ENCODE measurements at regions not wholly inside any gene's neighbourhood (a gene's known extent, or its start where the extent isn't known, plus 50 kb on each side); places are given as distances from the start of the nearest gene placed in this dataset.

- no peaks in the 10 kb centered on the region for H3K79me1 ChIP-seq (ENCODE audit: low read length)
- no peak overlapping the region for H3K23ac ChIP-seq (ENCODE audit: low read length)
- H2BK120ac ChIP-seq (ENCODE audit: low read depth, low read length): no peak overlapping the region
- no peak overlapping the region for H3K4me2 ChIP-seq (ENCODE audit: low read length)
- H3K9ac ChIP-seq (ENCODE audit: low read length): no peak overlapping the region
- no peak overlapping the region for H3K18ac ChIP-seq (ENCODE audit: low read length)
- H2BK5ac ChIP-seq (ENCODE audit: low read length): no peak overlapping the region
- no peak for DNase-seq
- H3K36me3 ChIP-seq (ENCODE audit: control insufficient read depth, insufficient read depth, low read length): no peaks in the 10 kb centered on the region
- no peak overlapping the region for H3K27ac ChIP-seq (ENCODE audit: low read depth, low read length)
- H2BK15ac ChIP-seq (replicated peaks; ENCODE audit: low read depth): no peak overlapping the region
- no peak overlapping the region for H3K56ac ChIP-seq (ENCODE audit: low read length)
- no peaks in the 10 kb centered on the region for H3K27me3 ChIP-seq (ENCODE audit: insufficient read depth, low read length, poor library complexity)
- H3K79me2 ChIP-seq (ENCODE audit: control insufficient read depth, insufficient read depth, low read length): no peaks in the 10 kb centered on the region
- WGBS (ENCODE audit: extremely low coverage, insufficient coverage, low lambda C conversion rate): no CpG with 5 or more reads among the region's 5 CpGs
- no peak overlapping the region for H3K4ac ChIP-seq (ENCODE audit: low read depth, low read length)
- no peak overlapping the region for H2AK5ac ChIP-seq (ENCODE audit: low read length)
- no peak overlapping the region for H4K8ac ChIP-seq (ENCODE audit: low read depth, low read length)
- no peak overlapping the region for H3K4me3 ChIP-seq (ENCODE audit: low read length)
- no peaks in the 10 kb centered on the region for H3K4me1 ChIP-seq (ENCODE audit: control insufficient read depth, low read depth, low read length)
- H4K5ac ChIP-seq (ENCODE audit: low read length): no peak overlapping the region
Measured at GRCh38 chr1:59107916-59108315, 189.0 kb upstream of the FGGY start.

- Histone ChIP-seq H4K5ac (ENCODE audit: low read length) (no peak overlapping the region), H3K27me3 (ENCODE audit: insufficient read depth, low read length, poor library complexity) (no peaks in the 10 kb centered on the region), H2BK15ac (replicated peaks; ENCODE audit: low read depth) (no peak overlapping the region), H3K79me2 (ENCODE audit: control insufficient read depth, insufficient read depth, low read length) (no peaks in the 10 kb centered on the region), H3K56ac (ENCODE audit: low read length) (no peak overlapping the region), H3K23ac (ENCODE audit: low read length) (no peak overlapping the region), H3K4me3 (ENCODE audit: low read length) (no peak overlapping the region), H2BK120ac (ENCODE audit: low read depth, low read length) (no peak overlapping the region), H3K27ac (ENCODE audit: low read depth, low read length) (no peak overlapping the region), H3K36me3 (ENCODE audit: control insufficient read depth, insufficient read depth, low read length) (no peaks in the 10 kb centered on the region), H2BK5ac (ENCODE audit: low read length) (no peak overlapping the region), H2AK5ac (ENCODE audit: low read length) (no peak overlapping the region), H3K4me2 (ENCODE audit: low read length) (no peak overlapping the region), H3K4me1 (ENCODE audit: control insufficient read depth, low read depth, low read length) (no peaks in the 10 kb centered on the region), H3K9ac (ENCODE audit: low read length) (no peak overlapping the region), H3K79me1 (ENCODE audit: low read length) (no peaks in the 10 kb centered on the region), H3K4ac (ENCODE audit: low read depth, low read length) (no peak overlapping the region), H4K8ac (ENCODE audit: low read depth, low read length) (no peak overlapping the region), H3K18ac (ENCODE audit: low read length) (no peak overlapping the region)
- no peak for DNase-seq
Measured at GRCh38 chr1:59108481-59109317, 188.2 kb upstream of the FGGY start.

- H4K5ac ChIP-seq (ENCODE audit: low read length): no peak overlapping the region
Measured at GRCh38 chr1:59110271-59110670, 186.6 kb upstream of the FGGY start.

GRCh38 chr1:59113876-59114457 is 182.9 kb upstream of the FGGY start:
- Histone ChIP-seq H3K4me2 (ENCODE audit: low read length) (no peak overlapping the region), H3K79me2 (ENCODE audit: control insufficient read depth, insufficient read depth, low read length) (no peaks in the 10 kb centered on the region), H3K27ac (ENCODE audit: low read depth, low read length) (no peak overlapping the region), H4K8ac (ENCODE audit: low read depth, low read length) (no peak overlapping the region), H2BK15ac (replicated peaks; ENCODE audit: low read depth) (no peak overlapping the region), H3K4me1 (ENCODE audit: control insufficient read depth, low read depth, low read length) (no peaks in the 10 kb centered on the region), H3K79me1 (ENCODE audit: low read length) (no peaks in the 10 kb centered on the region), H3K56ac (ENCODE audit: low read length) (no peak overlapping the region), H4K5ac (ENCODE audit: low read length) (no peak overlapping the region), H3K23ac (ENCODE audit: low read length) (no peak overlapping the region), H2BK120ac (ENCODE audit: low read depth, low read length) (no peak overlapping the region), H3K9ac (ENCODE audit: low read length) (no peak overlapping the region), H3K18ac (ENCODE audit: low read length) (no peak overlapping the region), H3K4ac (ENCODE audit: low read depth, low read length) (no peak overlapping the region), H3K4me3 (ENCODE audit: low read length) (no peak overlapping the region), H3K36me3 (ENCODE audit: control insufficient read depth, insufficient read depth, low read length) (no peaks in the 10 kb centered on the region), H2AK5ac (ENCODE audit: low read length) (no peak overlapping the region), H2BK5ac (ENCODE audit: low read length) (no peak overlapping the region), H3K27me3 (ENCODE audit: insufficient read depth, low read length, poor library complexity) (no peaks in the 10 kb centered on the region)
- no CpG with 5 or more reads among the region's 1 CpG for WGBS (ENCODE audit: extremely low coverage, insufficient coverage, low lambda C conversion rate)
- no peak for DNase-seq

More at GRCh38 chr1:59110271-59110670, 186.6 kb upstream of the FGGY start:
- no peak overlapping the region for H2BK5ac ChIP-seq (ENCODE audit: low read length)
- no peak overlapping the region for H3K23ac ChIP-seq (ENCODE audit: low read length)
- no peak overlapping the region for H3K9ac ChIP-seq (ENCODE audit: low read length)
- H2BK15ac ChIP-seq (replicated peaks; ENCODE audit: low read depth): no peak overlapping the region
- no peak overlapping the region for H3K4ac ChIP-seq (ENCODE audit: low read depth, low read length)
- H3K18ac ChIP-seq (ENCODE audit: low read length): no peak overlapping the region
- H3K79me2 ChIP-seq (ENCODE audit: control insufficient read depth, insufficient read depth, low read length): no peaks in the 10 kb centered on the region
- no peaks in the 10 kb centered on the region for H3K79me1 ChIP-seq (ENCODE audit: low read length)
- DNase-seq: no peak
- H3K27ac ChIP-seq (ENCODE audit: low read depth, low read length): no peak overlapping the region
- no CpG with 5 or more reads among the region's 1 CpG for WGBS (ENCODE audit: extremely low coverage, insufficient coverage, low lambda C conversion rate)
- no peak overlapping the region for H4K8ac ChIP-seq (ENCODE audit: low read depth, low read length)
- H2BK120ac ChIP-seq (ENCODE audit: low read depth, low read length): no peak overlapping the region
- no peaks in the 10 kb centered on the region for H3K36me3 ChIP-seq (ENCODE audit: control insufficient read depth, insufficient read depth, low read length)
- H3K56ac ChIP-seq (ENCODE audit: low read length): no peak overlapping the region
- H3K4me3 ChIP-seq (ENCODE audit: low read length): no peak overlapping the region
- H3K27me3 ChIP-seq (ENCODE audit: insufficient read depth, low read length, poor library complexity): no peaks in the 10 kb centered on the region
- H3K4me1 ChIP-seq (ENCODE audit: control insufficient read depth, low read depth, low read length): no peaks in the 10 kb centered on the region
- H3K4me2 ChIP-seq (ENCODE audit: low read length): no peak overlapping the region
- no peak overlapping the region for H2AK5ac ChIP-seq (ENCODE audit: low read length)

- no CpG with 5 or more reads among the region's 2 CpGs for WGBS (ENCODE audit: extremely low coverage, insufficient coverage, low lambda C conversion rate)
- H3K27ac ChIP-seq (ENCODE audit: low read depth, low read length): no peak overlapping the region
Measured at GRCh38 chr1:59115865-59116264, 181.0 kb upstream of the FGGY start.

More at GRCh38 chr1:59115865-59116264, 181.0 kb upstream of the FGGY start:
- H2BK5ac ChIP-seq (ENCODE audit: low read length): no peak overlapping the region
- H3K9ac ChIP-seq (ENCODE audit: low read length): no peak overlapping the region
- no peaks in the 10 kb centered on the region for H3K36me3 ChIP-seq (ENCODE audit: control insufficient read depth, insufficient read depth, low read length)
- no peak overlapping the region for H3K4ac ChIP-seq (ENCODE audit: low read depth, low read length)
- no peak overlapping the region for H3K4me3 ChIP-seq (ENCODE audit: low read length)
- no peak overlapping the region for H2BK120ac ChIP-seq (ENCODE audit: low read depth, low read length)
- no peak overlapping the region for H4K8ac ChIP-seq (ENCODE audit: low read depth, low read length)
- H3K18ac ChIP-seq (ENCODE audit: low read length): no peak overlapping the region
- no peak overlapping the region for H4K5ac ChIP-seq (ENCODE audit: low read length)
- H3K4me2 ChIP-seq (ENCODE audit: low read length): no peak overlapping the region
- no peaks in the 10 kb centered on the region for H3K27me3 ChIP-seq (ENCODE audit: insufficient read depth, low read length, poor library complexity)
- no peaks in the 10 kb centered on the region for H3K79me1 ChIP-seq (ENCODE audit: low read length)
- no peak for DNase-seq
- no peak overlapping the region for H2AK5ac ChIP-seq (ENCODE audit: low read length)
- H3K4me1 ChIP-seq (ENCODE audit: control insufficient read depth, low read depth, low read length): no peaks in the 10 kb centered on the region
- H3K56ac ChIP-seq (ENCODE audit: low read length): no peak overlapping the region
- H3K79me2 ChIP-seq (ENCODE audit: control insufficient read depth, insufficient read depth, low read length): no peaks in the 10 kb centered on the region
- H2BK15ac ChIP-seq (replicated peaks; ENCODE audit: low read depth): no peak overlapping the region
- no peak overlapping the region for H3K23ac ChIP-seq (ENCODE audit: low read length)

Measured in mesendoderm (in vitro differentiated cells).